ENCODE measurements at regions not wholly inside any gene's neighbourhood (a gene's known extent, or its start where the extent isn't known, plus 50 kb on each side); places are given as distances from the start of the nearest gene placed in this dataset.

- TF ChIP-seq, protein P1, sequence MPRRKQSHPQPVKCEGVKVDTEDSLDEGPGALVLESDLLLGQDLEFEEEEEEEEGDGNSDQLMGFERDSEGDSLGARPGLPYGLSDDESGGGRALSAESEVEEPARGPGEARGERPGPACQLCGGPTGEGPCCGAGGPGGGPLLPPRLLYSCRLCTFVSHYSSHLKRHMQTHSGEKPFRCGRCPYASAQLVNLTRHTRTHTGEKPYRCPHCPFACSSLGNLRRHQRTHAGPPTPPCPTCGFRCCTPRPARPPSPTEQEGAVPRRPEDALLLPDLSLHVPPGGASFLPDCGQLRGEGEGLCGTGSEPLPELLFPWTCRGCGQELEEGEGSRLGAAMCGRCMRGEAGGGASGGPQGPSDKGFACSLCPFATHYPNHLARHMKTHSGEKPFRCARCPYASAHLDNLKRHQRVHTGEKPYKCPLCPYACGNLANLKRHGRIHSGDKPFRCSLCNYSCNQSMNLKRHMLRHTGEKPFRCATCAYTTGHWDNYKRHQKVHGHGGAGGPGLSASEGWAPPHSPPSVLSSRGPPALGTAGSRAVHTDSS (CRISPR knock-in tag; conservative IDR thresholded peaks at IDR 0.05): no peak
- TF ChIP-seq RBFOX2 (IDR thresholded peaks at IDR 0.05; ENCODE audit: low read depth, low read length) (no peak), TIGD3 (CRISPR knock-in tag; IDR thresholded peaks at IDR 0.05; ENCODE audit: borderline replicate concordance) (no peak)
These were observed 95.0 kb upstream of the PLSCR4 start (continued) for GRCh38 chr3:146345900-146346299.

GRCh38 chr3:146343551-146343950, 92.6 kb upstream of the PLSCR4 start:
- ChIA-PET POLR2A (no interaction called here), CTCF (ENCODE audit: low intra/inter-chr PET ratio, low total read pairs) (no interaction called here)
- BruUV-seq (replicated peaks): no TSS peak
- no peaks in the 10 kb centered on the region for H3K79me2 ChIP-seq (ENCODE audit: insufficient read depth, low read length)
- no peaks in the 10 kb centered on the region for H3K4me1 ChIP-seq (ENCODE audit: insufficient read depth, low read length)
- H3K9ac ChIP-seq (ENCODE audit: insufficient read depth, low read depth, low read length): no peak overlapping the region
- no peak overlapping the region for H2AFZ ChIP-seq (ENCODE audit: low read length)
- H3K27ac ChIP-seq (ENCODE audit: extremely low read length, insufficient read depth, low read length): no peak overlapping the region
- WGBS (ENCODE audit: low lambda C conversion rate): 21% methylated on average over 2 of the region's 2 CpGs
- DNase-seq (ENCODE audit: low spot score) (no peak), FAIRE-seq (no peak), ATAC-seq (no peak)
- no peak overlapping the region for H3K4me3 ChIP-seq (replicated peaks in 1 of 3; ENCODE audit: insufficient read depth in 1 of 3, low read depth in 2 of 3, low read length in 3 of 3)
- H3K27me3 ChIP-seq (ENCODE audit: control insufficient read depth in 1 of 2, insufficient read depth in 2 of 2, low read length in 2 of 2): no peaks in the 10 kb centered on the region; a peak in 1 of 5 replicates
- in situ Hi-C loops (cut with HindIII; ENCODE audit: extremely low pct_ligation_motif_present, low pct_unique_long_range_greater_than_20kb) (no loop called here), intact Hi-C loops (cut with micrococcal nuclease; ENCODE audit: unreplicated experiment) (no loop called here)
- H3K9me3 ChIP-seq (ENCODE audit: low read length): no peaks in the 10 kb centered on the region
- H3K36me3 ChIP-seq (replicated peaks in 1 of 2; ENCODE audit: control insufficient read depth in 1 of 2, insufficient read depth in 2 of 2, low read length in 2 of 2): no peaks in the 10 kb centered on the region
- no peak overlapping the region for H3K4me2 ChIP-seq (ENCODE audit: low read depth, low read length)
- no peak for TF ChIP-seq GLI4 (CRISPR knock-in tag; IDR thresholded peaks at IDR 0.05; ENCODE audit: borderline replicate concordance)
- TF ChIP-seq YEATS2 (CRISPR knock-in tag; IDR thresholded peaks at IDR 0.05; ENCODE audit: borderline replicate concordance): no peak
- TF ChIP-seq ZNF44 (CRISPR knock-in tag; IDR thresholded peaks at IDR 0.05): no peak
- no peak for TF ChIP-seq KLF6 (CRISPR knock-in tag; IDR thresholded peaks at IDR 0.05)
- no peak for TF ChIP-seq THAP11 (CRISPR knock-in tag; IDR thresholded peaks at IDR 0.05)
- TF ChIP-seq NONO (IDR thresholded peaks at IDR 0.05): no peak
- TF ChIP-seq NONO (CRISPR knock-in tag; conservative IDR thresholded peaks at IDR 0.05): no peak
- TF ChIP-seq, protein P2, sequence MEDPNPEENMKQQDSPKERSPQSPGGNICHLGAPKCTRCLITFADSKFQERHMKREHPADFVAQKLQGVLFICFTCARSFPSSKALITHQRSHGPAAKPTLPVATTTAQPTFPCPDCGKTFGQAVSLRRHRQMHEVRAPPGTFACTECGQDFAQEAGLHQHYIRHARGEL (CRISPR knock-in tag; IDR thresholded peaks at IDR 0.05): no peak
- TF ChIP-seq ARNTL (CRISPR knock-in tag; IDR thresholded peaks at IDR 0.05): no peak
- TF ChIP-seq CHD2 (IDR thresholded peaks at IDR 0.05; ENCODE audit: low read depth, low read length): no peak
- TF ChIP-seq, protein P3, sequence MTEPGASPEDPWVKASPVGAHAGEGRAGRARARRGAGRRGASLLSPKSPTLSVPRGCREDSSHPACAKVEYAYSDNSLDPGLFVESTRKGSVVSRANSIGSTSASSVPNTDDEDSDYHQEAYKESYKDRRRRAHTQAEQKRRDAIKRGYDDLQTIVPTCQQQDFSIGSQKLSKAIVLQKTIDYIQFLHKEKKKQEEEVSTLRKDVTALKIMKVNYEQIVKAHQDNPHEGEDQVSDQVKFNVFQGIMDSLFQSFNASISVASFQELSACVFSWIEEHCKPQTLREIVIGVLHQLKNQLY (CRISPR knock-in tag; IDR thresholded peaks at IDR 0.05): no peak
- no peak for TF ChIP-seq AHDC1 (CRISPR knock-in tag; IDR thresholded peaks at IDR 0.05; ENCODE audit: borderline replicate concordance)
- no peak for TF ChIP-seq HCFC1 (IDR thresholded peaks at IDR 0.05; ENCODE audit: low read depth, low read length)
- H4K20me1 ChIP-seq (ENCODE audit: insufficient read depth, low read length): no peaks in the 10 kb centered on the region
